ENCODE measurements at regions not wholly inside any gene's neighbourhood (a gene's known extent, or its start where the extent isn't known, plus 50 kb on each side); places are given as distances from the start of the nearest gene placed in this dataset.
"Not testable (repeated sequence)": the region's sequence is repeated elsewhere in the genome, so short reads cannot be mapped to it uniquely, and the experiment has no call there.

DNA sequence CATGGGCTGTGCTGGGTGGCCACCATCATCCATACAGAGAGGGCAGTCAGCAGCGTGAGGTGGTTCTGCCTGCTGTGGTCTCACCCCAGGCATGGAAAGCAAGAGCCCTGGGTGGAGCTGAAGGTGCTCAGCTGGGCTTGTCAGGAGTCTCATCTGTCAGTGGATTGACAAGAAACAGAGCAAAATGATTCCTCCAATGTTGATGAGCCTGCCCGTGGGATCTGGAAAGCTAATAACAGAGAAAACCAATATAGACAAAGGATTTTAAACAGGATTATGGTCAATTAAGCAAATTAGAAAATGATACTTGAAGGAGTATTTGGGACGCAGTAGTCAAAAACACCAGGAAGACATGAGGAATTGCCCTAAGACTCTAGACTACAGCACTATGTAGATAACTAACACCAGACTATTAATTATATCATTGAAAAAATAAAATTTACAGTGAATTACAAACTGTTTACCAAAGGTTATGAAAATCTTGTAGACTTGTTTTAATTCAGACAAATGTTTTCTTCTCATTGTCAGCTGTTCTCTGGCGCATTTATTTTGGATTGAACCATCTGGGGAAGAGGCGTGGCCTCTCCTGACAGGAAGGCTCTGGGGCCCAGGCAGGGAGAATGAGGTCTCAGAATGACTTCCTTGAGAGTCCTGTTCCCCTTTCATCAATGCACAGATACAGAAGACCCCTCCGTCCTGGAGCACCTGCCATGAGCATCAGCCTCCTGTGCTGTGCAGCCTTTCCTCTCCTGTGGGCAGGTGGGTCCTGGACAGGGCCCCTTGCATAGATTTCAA, 211.2 kb upstream of the PRSS58 start:
- no peak for TF ChIP-seq POLR2A (IDR thresholded peaks at IDR 0.05; ENCODE audit: low read depth, low read length)
- no peak for TF ChIP-seq POLR2AphosphoS5 (IDR thresholded peaks at IDR 0.05; ENCODE audit: low read depth, low read length)
- no peak for TF ChIP-seq POU2F2 (IDR thresholded peaks at IDR 0.05; ENCODE audit: low read depth, low read length)
- TF ChIP-seq TAF1 (IDR thresholded peaks at IDR 0.05; ENCODE audit: low read depth, low read length), result no peak
- TF ChIP-seq PAX5 (IDR thresholded peaks at IDR 0.05; ENCODE audit: insufficient read depth, low read length, severe bottlenecking), result no peak
- no peak for TF ChIP-seq SPI1 (IDR thresholded peaks at IDR 0.05; ENCODE audit: low read depth, low read length)
- no peak for FAIRE-seq
- DNase-seq (ENCODE audit: insufficient read length, low spot score), result no peak

DNA sequence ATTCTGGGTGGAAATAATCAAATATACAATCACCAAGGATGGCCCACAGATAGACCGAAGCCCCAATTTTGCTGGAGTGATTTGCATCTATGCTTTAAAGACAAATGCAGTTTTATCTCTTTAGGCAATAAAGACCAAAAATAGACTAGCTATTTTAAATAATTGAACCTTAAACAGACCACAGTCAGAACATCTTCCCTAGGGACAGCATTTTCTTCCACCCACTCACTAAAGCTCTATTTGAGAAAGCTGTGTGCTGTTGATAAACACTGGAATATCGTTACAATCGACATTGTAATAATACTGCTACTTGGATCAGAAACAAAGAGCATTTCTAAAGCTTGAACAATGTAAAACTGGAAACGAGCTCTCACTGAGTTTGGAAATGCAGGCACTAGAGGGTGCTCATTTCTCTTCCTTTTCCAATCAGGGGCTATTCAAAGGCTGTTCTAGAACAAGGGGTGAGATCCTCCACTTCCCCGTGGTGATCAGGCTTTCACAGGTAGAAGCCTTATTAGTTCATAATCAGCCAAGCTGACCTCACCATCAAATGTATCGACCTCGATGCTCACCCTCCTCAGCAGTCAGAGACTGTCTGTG, 209.3 kb upstream of the PRSS58 start:
- FAIRE-seq; DNase-seq (ENCODE audit: insufficient read length, low spot score): not testable (repeated sequence)

DNA sequence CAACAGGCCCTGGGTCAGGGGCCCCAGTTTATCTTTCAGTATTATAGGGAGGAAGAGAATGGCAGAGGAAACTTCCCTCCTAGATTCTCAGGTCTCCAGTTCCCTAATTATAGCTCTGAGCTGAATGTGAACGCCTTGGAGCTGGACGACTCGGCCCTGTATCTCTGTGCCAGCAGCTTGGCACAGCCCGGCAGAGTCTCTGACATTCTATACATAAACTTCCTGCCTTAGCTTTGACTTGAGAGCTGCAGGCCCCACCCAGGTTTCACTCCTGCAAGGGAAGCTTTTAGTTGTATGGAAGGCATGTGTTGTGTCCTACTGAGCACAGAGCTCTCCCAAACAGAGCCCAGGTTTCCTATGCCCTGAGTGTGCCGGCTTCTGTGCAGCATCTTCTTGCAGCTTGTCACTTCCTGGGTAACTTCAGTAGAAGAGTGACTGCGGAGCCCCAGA, 205.6 kb upstream of the PRSS58 start:
- DNase-seq (ENCODE audit: insufficient read length, low spot score) (no peak), FAIRE-seq (no peak)
- TF ChIP-seq POLR2AphosphoS5 (IDR thresholded peaks at IDR 0.05; ENCODE audit: low read depth, low read length), result no peak
- TF ChIP-seq POU2F2 (IDR thresholded peaks at IDR 0.05; ENCODE audit: low read depth, low read length), result no peak
- no peak for TF ChIP-seq POLR2A (IDR thresholded peaks at IDR 0.05; ENCODE audit: low read depth, low read length)
- TF ChIP-seq SPI1 (IDR thresholded peaks at IDR 0.05; ENCODE audit: low read depth, low read length), result no peak
- no peak for TF ChIP-seq TAF1 (IDR thresholded peaks at IDR 0.05; ENCODE audit: low read depth, low read length)
- TF ChIP-seq PAX5 (IDR thresholded peaks at IDR 0.05; ENCODE audit: insufficient read depth, low read length, severe bottlenecking), result no peak

DNA sequence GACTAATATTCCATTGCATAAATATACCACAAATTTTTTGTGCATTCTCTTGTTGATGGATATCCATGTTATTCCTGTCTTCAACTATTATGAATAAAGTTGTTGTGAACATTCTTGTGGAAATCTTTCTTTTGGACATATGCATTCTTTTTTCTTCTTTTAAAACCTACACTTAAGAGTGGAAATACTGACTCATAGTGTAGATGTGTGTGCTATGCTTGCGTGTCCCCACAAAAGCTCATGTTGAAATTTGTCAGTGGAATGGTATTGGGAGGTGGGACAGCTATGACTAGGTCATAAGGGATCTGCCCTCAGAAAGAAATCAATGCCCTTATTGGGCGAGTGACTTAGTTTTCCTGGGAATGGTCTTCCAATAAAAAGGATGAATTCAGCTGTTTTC, 203.6 kb upstream of the PRSS58 start:
- no peak for DNase-seq (ENCODE audit: insufficient read length, low spot score)
- no peak for TF ChIP-seq PAX5 (IDR thresholded peaks at IDR 0.05; ENCODE audit: insufficient read depth, low read length, severe bottlenecking)
- TF ChIP-seq POLR2A (IDR thresholded peaks at IDR 0.05; ENCODE audit: low read depth, low read length), result no peak
- no peak for TF ChIP-seq TAF1 (IDR thresholded peaks at IDR 0.05; ENCODE audit: low read depth, low read length)
- TF ChIP-seq POU2F2 (IDR thresholded peaks at IDR 0.05; ENCODE audit: low read depth, low read length), result no peak
- no peak for TF ChIP-seq SPI1 (IDR thresholded peaks at IDR 0.05; ENCODE audit: low read depth, low read length)
- no peak for TF ChIP-seq POLR2AphosphoS5 (IDR thresholded peaks at IDR 0.05; ENCODE audit: low read depth, low read length)
- FAIRE-seq, result no peak

DNA sequence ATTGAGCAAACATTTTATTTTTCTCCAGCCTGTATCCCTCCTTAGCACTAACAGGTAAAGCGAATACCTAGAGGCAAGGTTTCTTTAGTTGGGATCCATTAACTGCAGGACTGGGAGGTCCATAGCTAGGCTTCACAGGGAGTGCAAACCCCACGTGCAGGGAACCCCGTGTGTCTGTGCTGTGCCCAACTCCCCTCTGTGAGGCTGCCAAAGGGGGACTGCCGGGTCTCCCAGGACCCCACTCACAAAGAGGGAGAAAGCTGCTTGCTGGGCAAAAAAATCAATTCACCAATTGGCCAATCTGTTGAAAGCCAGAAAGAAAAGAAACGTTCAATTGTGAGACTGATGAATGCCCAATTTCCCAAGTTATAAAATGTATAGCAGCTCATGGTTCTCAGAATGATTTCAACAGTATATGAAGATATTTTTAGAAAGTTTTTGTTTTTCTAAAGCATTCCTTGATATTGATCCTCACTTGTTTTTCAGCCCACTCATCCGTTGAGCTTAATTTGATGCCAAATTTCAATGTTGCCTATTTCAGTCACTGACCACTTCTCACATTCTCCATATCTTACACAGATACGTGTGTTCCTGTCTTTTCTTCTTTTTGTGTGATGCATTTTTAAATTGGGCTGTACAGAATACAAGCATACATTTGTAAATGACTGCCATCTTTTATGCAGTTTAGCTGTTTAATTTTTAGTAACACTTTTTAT, 202.7 kb upstream of the PRSS58 start:
- FAIRE-seq (no peak), DNase-seq (ENCODE audit: insufficient read length, low spot score) (no peak)
- TF ChIP-seq PAX5 (IDR thresholded peaks at IDR 0.05; ENCODE audit: insufficient read depth, low read length, severe bottlenecking) (no peak), POLR2A (IDR thresholded peaks at IDR 0.05; ENCODE audit: low read depth, low read length) (no peak), TAF1 (IDR thresholded peaks at IDR 0.05; ENCODE audit: low read depth, low read length) (no peak), POU2F2 (IDR thresholded peaks at IDR 0.05; ENCODE audit: low read depth, low read length) (no peak), POLR2AphosphoS5 (IDR thresholded peaks at IDR 0.05; ENCODE audit: low read depth, low read length) (no peak), SPI1 (IDR thresholded peaks at IDR 0.05; ENCODE audit: low read depth, low read length) (no peak)

DNA sequence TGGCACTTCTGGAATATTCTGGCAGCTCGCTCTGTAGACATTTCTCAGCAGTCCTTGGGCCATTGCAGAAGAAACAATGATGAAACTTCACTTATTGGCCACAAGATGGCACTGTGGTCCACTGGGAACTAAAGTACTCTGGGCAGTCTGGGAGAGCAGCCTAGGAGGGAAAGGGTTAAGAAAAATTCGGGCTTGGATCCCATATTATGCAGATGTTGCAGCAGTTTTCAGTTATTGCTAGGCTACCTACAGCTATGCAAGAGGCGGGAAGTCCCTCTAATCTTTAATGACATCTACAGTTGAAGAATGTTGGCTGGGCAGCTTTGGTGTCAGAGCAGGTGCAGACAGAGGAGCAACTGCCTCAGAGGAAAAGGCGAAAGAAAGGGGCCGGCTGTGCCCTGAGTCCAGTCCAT, 201.7 kb upstream of the PRSS58 start:
- FAIRE-seq (peak; percentile 89), DNase-seq (ENCODE audit: insufficient read length, low spot score) (no peak)
- TF ChIP-seq POLR2AphosphoS5 (IDR thresholded peaks at IDR 0.05; ENCODE audit: low read depth, low read length), result no peak
- TF ChIP-seq POLR2A (IDR thresholded peaks at IDR 0.05; ENCODE audit: low read depth, low read length), result no peak

DNA sequence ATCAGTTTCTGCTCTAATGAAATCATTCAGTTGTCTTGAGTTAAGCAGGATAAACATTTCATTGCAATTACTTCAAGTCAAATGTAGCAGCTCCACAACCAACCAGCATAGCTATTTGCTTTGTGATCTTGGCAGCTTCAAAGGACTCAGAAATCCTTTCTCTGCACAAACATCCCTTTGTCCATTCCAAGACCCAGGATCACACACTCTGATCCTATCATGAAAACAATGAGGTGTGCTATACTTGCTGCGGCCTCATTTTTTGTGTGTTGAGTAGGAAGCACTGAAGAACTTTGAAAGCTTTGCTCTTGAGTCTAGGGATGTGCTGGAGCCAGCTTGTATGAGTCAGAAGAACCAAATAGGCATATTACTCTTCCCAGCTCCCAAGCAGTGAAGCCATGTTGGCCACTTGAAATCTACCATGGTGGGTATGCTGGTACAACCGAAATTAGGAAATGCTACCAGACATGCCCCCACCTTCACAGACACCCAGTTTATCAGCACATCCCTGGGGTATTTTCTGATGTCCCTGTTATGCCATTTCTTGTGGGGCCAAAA, 199.4 kb upstream of the PRSS58 start:
- no peak for DNase-seq (ENCODE audit: insufficient read length, low spot score)
- no peak for TF ChIP-seq PAX5 (IDR thresholded peaks at IDR 0.05; ENCODE audit: insufficient read depth, low read length, severe bottlenecking)
- TF ChIP-seq SPI1 (IDR thresholded peaks at IDR 0.05; ENCODE audit: low read depth, low read length), result no peak
- FAIRE-seq, result no peak

DNA sequence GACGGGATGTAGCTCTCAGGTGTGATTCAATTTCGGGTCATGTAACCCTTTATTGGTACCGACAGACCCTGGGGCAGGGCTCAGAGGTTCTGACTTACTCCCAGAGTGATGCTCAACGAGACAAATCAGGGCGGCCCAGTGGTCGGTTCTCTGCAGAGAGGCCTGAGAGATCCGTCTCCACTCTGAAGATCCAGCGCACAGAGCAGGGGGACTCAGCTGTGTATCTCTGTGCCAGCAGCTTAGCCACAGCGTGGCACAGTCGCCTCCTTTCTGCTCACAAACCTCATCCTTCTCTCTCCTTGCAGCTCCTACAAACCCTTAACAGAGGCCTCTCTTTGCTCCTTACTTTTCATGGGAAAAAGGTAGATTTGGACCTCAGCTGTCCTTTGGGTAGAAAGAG, 197.5 kb upstream of the PRSS58 start:
- FAIRE-seq (no peak), DNase-seq (ENCODE audit: insufficient read length, low spot score) (no peak)
- TF ChIP-seq SPI1 (IDR thresholded peaks at IDR 0.05; ENCODE audit: low read depth, low read length) (no peak), POLR2A (IDR thresholded peaks at IDR 0.05; ENCODE audit: low read depth, low read length) (no peak), PAX5 (IDR thresholded peaks at IDR 0.05; ENCODE audit: insufficient read depth, low read length, severe bottlenecking) (no peak), POLR2AphosphoS5 (IDR thresholded peaks at IDR 0.05; ENCODE audit: low read depth, low read length) (no peak), TAF1 (IDR thresholded peaks at IDR 0.05; ENCODE audit: low read depth, low read length) (no peak), POU2F2 (IDR thresholded peaks at IDR 0.05; ENCODE audit: low read depth, low read length) (no peak)

DNA sequence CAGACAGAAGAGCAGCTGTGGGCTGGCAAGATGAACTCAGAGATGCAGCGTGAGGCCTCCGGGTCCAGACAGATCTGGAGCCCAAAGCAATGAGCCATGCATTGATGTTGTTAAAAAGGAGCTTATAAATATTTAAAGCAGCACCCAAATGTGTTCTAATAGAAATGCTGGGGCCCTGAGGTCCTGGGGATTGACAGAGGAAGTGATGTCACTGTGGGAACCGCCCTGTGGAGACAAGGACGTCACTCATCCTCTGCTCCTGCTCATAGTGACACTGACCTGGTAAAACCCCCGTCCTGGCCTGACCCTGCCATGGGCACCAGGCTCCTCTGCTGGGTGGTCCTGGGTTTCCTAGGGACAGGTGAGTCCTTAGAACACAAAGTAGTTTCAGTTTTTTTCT, 197.0 kb upstream of the PRSS58 start:
- DNase-seq (ENCODE audit: insufficient read length, low spot score), result no peak
- no peak for FAIRE-seq
- TF ChIP-seq SPI1 (IDR thresholded peaks at IDR 0.05; ENCODE audit: low read depth, low read length) (no peak), PAX5 (IDR thresholded peaks at IDR 0.05; ENCODE audit: insufficient read depth, low read length, severe bottlenecking) (no peak), TAF1 (IDR thresholded peaks at IDR 0.05; ENCODE audit: low read depth, low read length) (no peak), POLR2A (IDR thresholded peaks at IDR 0.05; ENCODE audit: low read depth, low read length) (no peak), POU2F2 (IDR thresholded peaks at IDR 0.05; ENCODE audit: low read depth, low read length) (no peak), POLR2AphosphoS5 (IDR thresholded peaks at IDR 0.05; ENCODE audit: low read depth, low read length) (no peak)
